Central memory CD8-positive, alpha-beta T cell (primary cell): ENCODE measurements at regions not wholly inside any gene's neighbourhood (a gene's known extent, or its start where the extent isn't known, plus 50 kb on each side); places are given as distances from the start of the nearest gene placed in this dataset.

Source experiments
- ATAC-seq: fragments of 150-1000 bp; cut with Tn5 transposase; replicated peaks from 2 replicates; pipeline ENCODE4 v1.10.0; 2022; ENCODE audit warnings: mild to moderate bottlenecking, moderate FRiP score, moderate number of reproducible peaks; ENCODE audit not compliant: poor library complexity, severe bottlenecking; ENCODE audit errors: extremely low read depth
- DNase-seq, 2 donors: peaks; one replicate each; pipeline ENCODE4 v3.0.0; 2021; ENCODE audit warnings: low spot score in 2 of 2
- H3K27ac Mint-ChIP-seq: one replicate; pipeline ENCODE4 v1.8.0; 2022; ENCODE audit warnings: low read depth, mild to moderate bottlenecking, moderate library complexity, mixed read lengths
- H3K27me3 Mint-ChIP-seq: one replicate; pipeline ENCODE4 v1.8.0; 2022; ENCODE audit warnings: mixed read lengths
- H3K36me3 Mint-ChIP-seq: one replicate; pipeline ENCODE4 v1.8.0; 2022; ENCODE audit warnings: mild to moderate bottlenecking, moderate library complexity, mixed read lengths; ENCODE audit not compliant: insufficient read depth
- H3K4me1 Mint-ChIP-seq: one replicate; pipeline ENCODE4 v1.8.0; 2022; ENCODE audit warnings: mixed read lengths
- H3K4me3 Mint-ChIP-seq: one replicate; pipeline ENCODE4 v1.8.0; 2022; ENCODE audit warnings: mild to moderate bottlenecking, moderate library complexity, mixed read lengths
- H3K9me3 Mint-ChIP-seq: one replicate; pipeline ENCODE4 v1.8.0; 2022; ENCODE audit warnings: mixed read lengths

- ATAC-seq (no peak), DNase-seq (no peak)
- no peaks in the 10 kb centered on the region for H3K4me1 Mint-ChIP-seq
- no peaks in the 10 kb centered on the region for H3K36me3 Mint-ChIP-seq
- no peak overlapping the region for H3K27ac Mint-ChIP-seq
- no peak overlapping the region for H3K4me3 Mint-ChIP-seq
- H3K9me3 Mint-ChIP-seq, result peaks cover 12% of the 10 kb centered on the region
- no peaks in the 10 kb centered on the region for H3K27me3 Mint-ChIP-seq
These were observed 489.2 kb upstream of the ROBO2 start for GRCh38 chr3:76550522-76551201.

GRCh38 chr3:76551739-76552138 lies 488.2 kb upstream of the ROBO2 start:
- DNase-seq, result no peak
- no peak overlapping the region for H3K27ac Mint-ChIP-seq
- H3K4me3 Mint-ChIP-seq, result no peak overlapping the region
- H3K4me1 Mint-ChIP-seq, result no peaks in the 10 kb centered on the region
- peaks cover 12% of the 10 kb centered on the region for H3K9me3 Mint-ChIP-seq
- H3K27me3 Mint-ChIP-seq, result no peaks in the 10 kb centered on the region
- no peaks in the 10 kb centered on the region for H3K36me3 Mint-ChIP-seq
- ATAC-seq, result no peak

- Mint-ChIP-seq H3K4me1 (no peaks in the 10 kb centered on the region), H3K27me3 (no peaks in the 10 kb centered on the region), H3K27ac (no peak overlapping the region), H3K4me3 (no peak overlapping the region), H3K9me3 (peaks cover 12% of the 10 kb centered on the region), H3K36me3 (no peaks in the 10 kb centered on the region)
- no peak for ATAC-seq
- DNase-seq, result no peak
These were observed 487.2 kb upstream of the ROBO2 start for GRCh38 chr3:76552653-76553052.

- no peaks in the 10 kb centered on the region for H3K4me1 Mint-ChIP-seq
- DNase-seq (no peak), ATAC-seq (no peak)
- H3K4me3 Mint-ChIP-seq, result no peak overlapping the region
- peaks cover 17% of the 10 kb centered on the region for H3K9me3 Mint-ChIP-seq
- H3K27me3 Mint-ChIP-seq, result no peaks in the 10 kb centered on the region
- H3K27ac Mint-ChIP-seq, result no peak overlapping the region
- no peaks in the 10 kb centered on the region for H3K36me3 Mint-ChIP-seq
These were observed 485.2 kb upstream of the ROBO2 start for GRCh38 chr3:76554707-76555106.

GRCh38 chr3:76561494-76562236 lies 478.2 kb upstream of the ROBO2 start:
- Mint-ChIP-seq H3K36me3 (no peaks in the 10 kb centered on the region), H3K4me3 (no peak overlapping the region), H3K4me1 (no peaks in the 10 kb centered on the region), H3K9me3 (peaks cover 19% of the 10 kb centered on the region), H3K27ac (no peak overlapping the region), H3K27me3 (no peaks in the 10 kb centered on the region)
- no peak for ATAC-seq
- no peak for DNase-seq

GRCh38 chr3:76565496-76566210 lies 474.2 kb upstream of the ROBO2 start:
- ATAC-seq, result no peak
- no peak overlapping the region for H3K27ac Mint-ChIP-seq
- H3K27me3 Mint-ChIP-seq, result no peaks in the 10 kb centered on the region
- no peak for DNase-seq
- no peak overlapping the region for H3K4me3 Mint-ChIP-seq
- H3K9me3 Mint-ChIP-seq, result peaks cover 16% of the 10 kb centered on the region
- H3K36me3 Mint-ChIP-seq, result no peaks in the 10 kb centered on the region
- no peaks in the 10 kb centered on the region for H3K4me1 Mint-ChIP-seq

- H3K36me3 Mint-ChIP-seq, result no peaks in the 10 kb centered on the region
- no peaks in the 10 kb centered on the region for H3K27me3 Mint-ChIP-seq
- no peak for DNase-seq
- no peak overlapping the region for H3K4me3 Mint-ChIP-seq
- no peaks in the 10 kb centered on the region for H3K4me1 Mint-ChIP-seq
- no peak overlapping the region for H3K27ac Mint-ChIP-seq
- no peak for ATAC-seq
- peaks cover 16% of the 10 kb centered on the region for H3K9me3 Mint-ChIP-seq
These were observed 473.7 kb upstream of the ROBO2 start for GRCh38 chr3:76566211-76566534.

GRCh38 chr3:76566904-76567303 lies 473.0 kb upstream of the ROBO2 start:
- Mint-ChIP-seq H3K27me3 (no peaks in the 10 kb centered on the region), H3K4me1 (no peaks in the 10 kb centered on the region), H3K9me3 (peaks cover 16% of the 10 kb centered on the region), H3K36me3 (no peaks in the 10 kb centered on the region), H3K27ac (no peak overlapping the region), H3K4me3 (no peak overlapping the region)
- DNase-seq (no peak), ATAC-seq (no peak)

GRCh38 chr3:76570436-76571057 lies 469.4 kb upstream of the ROBO2 start:
- DNase-seq (no peak), ATAC-seq (no peak)
- no peaks in the 10 kb centered on the region for H3K36me3 Mint-ChIP-seq
- H3K27ac Mint-ChIP-seq, result no peak overlapping the region
- H3K4me1 Mint-ChIP-seq, result no peaks in the 10 kb centered on the region
- H3K4me3 Mint-ChIP-seq, result no peak overlapping the region
- no peaks in the 10 kb centered on the region for H3K27me3 Mint-ChIP-seq
- H3K9me3 Mint-ChIP-seq, result peaks cover 12% of the 10 kb centered on the region

- no peaks in the 10 kb centered on the region for H3K36me3 Mint-ChIP-seq
- H3K27me3 Mint-ChIP-seq, result no peaks in the 10 kb centered on the region
- ATAC-seq (no peak), DNase-seq (no peak)
- no peak overlapping the region for H3K27ac Mint-ChIP-seq
- peaks cover 19% of the 10 kb centered on the region for H3K9me3 Mint-ChIP-seq
- H3K4me3 Mint-ChIP-seq, result no peak overlapping the region
- H3K4me1 Mint-ChIP-seq, result no peaks in the 10 kb centered on the region
These were observed 463.7 kb upstream of the ROBO2 start for GRCh38 chr3:76576201-76576600.

GRCh38 chr3:76582098-76582497 lies 457.8 kb upstream of the ROBO2 start:
- Mint-ChIP-seq H3K27me3 (no peaks in the 10 kb centered on the region), H3K36me3 (no peaks in the 10 kb centered on the region), H3K27ac (no peak overlapping the region), H3K9me3 (peaks cover 28% of the 10 kb centered on the region), H3K4me1 (no peaks in the 10 kb centered on the region), H3K4me3 (no peak overlapping the region)
- DNase-seq (no peak), ATAC-seq (no peak)

- Mint-ChIP-seq H3K4me1 (no peaks in the 10 kb centered on the region), H3K4me3 (no peak overlapping the region), H3K36me3 (no peaks in the 10 kb centered on the region), H3K27ac (no peak overlapping the region), H3K27me3 (no peaks in the 10 kb centered on the region), H3K9me3 (peaks cover 28% of the 10 kb centered on the region)
- ATAC-seq, result no peak
- no peak for DNase-seq
These were observed 457.1 kb upstream of the ROBO2 start for GRCh38 chr3:76582632-76583378.
